ENCODE measurements at regions not wholly inside any gene's neighbourhood (a gene's known extent, or its start where the extent isn't known, plus 50 kb on each side); places are given as distances from the start of the nearest gene placed in this dataset.

- no peak for DNase-seq
These were observed 61.9 kb upstream of the GHR start for GRCh38 chr5:42361315-42361688.

- DNase-seq: no peak
These were observed 57.2 kb upstream of the GHR start for GRCh38 chr5:42366051-42366450.
